B cell (primary cell): ENCODE measurements at regions not wholly inside any gene's neighbourhood (a gene's known extent, or its start where the extent isn't known, plus 50 kb on each side); places are given as distances from the start of the nearest gene placed in this dataset.

ENCODE experiments used
- EZH2 ChIP-seq: IDR thresholded peaks from 2 replicates; pipeline ENCODE4 v1.6.1; 2012; ENCODE audit warnings: borderline replicate concordance, low read depth, mild to moderate bottlenecking, moderate library complexity, low read length; ENCODE audit not compliant: insufficient read depth, poor library complexity, severe bottlenecking
- TF ChIP-seq, protein P1 (sequence below): fragments of 200-600 bp; IDR thresholded peaks from one replicate; pipeline ENCODE4 v1.8.0; 2022; ENCODE audit warnings: antibody characterized with exemption, mild to moderate bottlenecking

DNA sequence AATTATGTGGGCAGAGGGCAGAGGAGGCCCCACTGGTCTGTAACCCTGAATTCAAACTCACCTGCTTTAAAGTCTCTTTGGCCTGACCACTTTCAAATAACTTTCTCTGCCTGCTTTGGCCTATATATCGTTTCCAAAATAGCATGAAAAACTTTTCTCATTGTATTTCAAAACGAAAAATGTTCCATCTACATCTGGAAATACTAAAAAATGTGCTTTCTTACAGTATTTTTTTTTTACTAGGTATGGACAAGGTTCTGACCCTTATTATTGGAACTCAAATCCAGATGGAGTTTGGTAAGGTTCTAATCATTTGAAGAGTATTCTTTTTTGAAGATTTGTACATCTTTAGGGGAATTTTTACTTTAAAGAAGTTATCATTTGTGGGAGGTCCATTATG is 241.9 kb downstream of the PAX1 start:
- TF ChIP-seq, protein P1, sequence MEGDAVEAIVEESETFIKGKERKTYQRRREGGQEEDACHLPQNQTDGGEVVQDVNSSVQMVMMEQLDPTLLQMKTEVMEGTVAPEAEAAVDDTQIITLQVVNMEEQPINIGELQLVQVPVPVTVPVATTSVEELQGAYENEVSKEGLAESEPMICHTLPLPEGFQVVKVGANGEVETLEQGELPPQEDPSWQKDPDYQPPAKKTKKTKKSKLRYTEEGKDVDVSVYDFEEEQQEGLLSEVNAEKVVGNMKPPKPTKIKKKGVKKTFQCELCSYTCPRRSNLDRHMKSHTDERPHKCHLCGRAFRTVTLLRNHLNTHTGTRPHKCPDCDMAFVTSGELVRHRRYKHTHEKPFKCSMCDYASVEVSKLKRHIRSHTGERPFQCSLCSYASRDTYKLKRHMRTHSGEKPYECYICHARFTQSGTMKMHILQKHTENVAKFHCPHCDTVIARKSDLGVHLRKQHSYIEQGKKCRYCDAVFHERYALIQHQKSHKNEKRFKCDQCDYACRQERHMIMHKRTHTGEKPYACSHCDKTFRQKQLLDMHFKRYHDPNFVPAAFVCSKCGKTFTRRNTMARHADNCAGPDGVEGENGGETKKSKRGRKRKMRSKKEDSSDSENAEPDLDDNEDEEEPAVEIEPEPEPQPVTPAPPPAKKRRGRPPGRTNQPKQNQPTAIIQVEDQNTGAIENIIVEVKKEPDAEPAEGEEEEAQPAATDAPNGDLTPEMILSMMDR = no peak
- TF ChIP-seq EZH2 = no peak
